Activated CD4-positive, alpha-beta memory T cell treated with anti-CD3 and anti-CD28 coated beads, Interleukin-2, amount 10 ng/mL, durations not matched to agents 7 days and 5 days (primary cell): ENCODE measurements at regions not wholly inside any gene's neighbourhood (a gene's known extent, or its start where the extent isn't known, plus 50 kb on each side); places are given as distances from the start of the nearest gene placed in this dataset.

ENCODE experiments used
- CTCF ChIA-PET: fragments of 350-600 bp; sonication (Branson Sonifier 250); formaldehyde crosslinking; loops from one replicate; lab custom pipeline; 2021; ENCODE audit warnings: antibody characterized with exemption, inconsistent platforms; lab: Charles Lee
- POLR2A ChIA-PET: fragments of 350-600 bp; sonication (Branson Sonifier 250); formaldehyde crosslinking; loops from one replicate; lab custom pipeline; 2021; ENCODE audit warnings: antibody characterized with exemption; lab: Charles Lee
- DNase-seq: peaks from one replicate; pipeline ENCODE4 v3.0.0-alpha.2; 2020
- H3K27ac Mint-ChIP-seq: one replicate; pipeline ENCODE4 v1.8.0; 2021; ENCODE audit warnings: mild to moderate bottlenecking, mixed read lengths
- H3K27me3 Mint-ChIP-seq: one replicate; pipeline ENCODE4 v1.8.0; 2021; ENCODE audit warnings: mixed read lengths
- H3K36me3 Mint-ChIP-seq: one replicate; pipeline ENCODE4 v1.8.0; 2021; ENCODE audit warnings: low read depth, mixed read lengths
- H3K4me1 Mint-ChIP-seq: one replicate; pipeline ENCODE4 v1.8.0; 2021; ENCODE audit warnings: mixed read lengths
- H3K4me3 Mint-ChIP-seq: one replicate; pipeline ENCODE4 v1.8.0; 2021; ENCODE audit warnings: mild to moderate bottlenecking, mixed read lengths
- H3K9me3 Mint-ChIP-seq: one replicate; pipeline ENCODE4 v1.8.0; 2021; ENCODE audit warnings: mixed read lengths

DNA sequence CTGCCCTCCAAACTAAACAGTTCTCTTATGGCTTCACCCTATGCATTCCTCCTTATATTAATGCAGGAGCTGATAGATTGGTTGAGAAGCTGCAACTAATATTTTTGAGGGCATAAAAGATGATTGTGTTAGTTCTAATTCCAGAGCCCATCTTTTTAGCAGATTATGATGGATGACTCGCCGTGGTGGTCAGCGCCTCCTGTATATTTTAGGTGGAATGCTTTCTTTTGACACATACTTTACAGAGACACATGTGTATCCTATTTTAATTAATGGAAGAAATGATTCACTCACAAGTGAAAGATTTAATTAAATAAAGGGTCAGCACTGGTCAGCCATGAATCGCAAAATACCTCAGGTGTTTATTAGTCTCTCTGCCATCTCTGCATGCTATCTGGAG is 120.7 kb downstream of the TM2D1 start:
- Mint-ChIP-seq H3K9me3 (no peaks in the 10 kb centered on the region), H3K4me3 (no peak overlapping the region), H3K27me3 (peaks cover 11% of the 10 kb centered on the region), H3K4me1 (no peaks in the 10 kb centered on the region), H3K27ac (no peak overlapping the region), H3K36me3 (no peaks in the 10 kb centered on the region)
- CTCF ChIA-PET: no interaction called here
- no peak for DNase-seq
- POLR2A ChIA-PET: no interaction called here

DNA sequence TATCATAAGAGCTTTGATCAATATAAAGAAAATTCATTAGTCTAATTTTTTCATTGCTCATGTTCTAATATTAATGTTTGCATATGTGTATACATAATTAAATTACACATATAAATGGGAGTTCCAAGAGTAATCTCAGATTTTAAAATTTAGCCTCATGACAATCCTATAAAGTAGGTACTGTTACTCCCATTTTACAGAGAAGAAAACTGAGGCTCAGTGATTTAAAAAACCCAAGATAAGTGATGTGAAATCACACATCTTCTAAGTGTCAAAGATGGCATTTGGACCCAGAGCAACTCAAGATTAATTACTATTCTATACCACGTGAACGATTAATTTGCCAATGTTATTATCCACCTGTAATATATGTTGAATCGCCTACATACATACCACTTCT is 122.3 kb downstream of the TM2D1 start:
- ChIA-PET POLR2A (no interaction called here), CTCF (no interaction called here)
- H3K27ac Mint-ChIP-seq: no peak overlapping the region
- DNase-seq: no peak
- H3K4me1 Mint-ChIP-seq: no peaks in the 10 kb centered on the region
- no peak overlapping the region for H3K4me3 Mint-ChIP-seq
- H3K36me3 Mint-ChIP-seq: no peaks in the 10 kb centered on the region
- peaks cover 7% of the 10 kb centered on the region for H3K27me3 Mint-ChIP-seq
- no peaks in the 10 kb centered on the region for H3K9me3 Mint-ChIP-seq

DNA sequence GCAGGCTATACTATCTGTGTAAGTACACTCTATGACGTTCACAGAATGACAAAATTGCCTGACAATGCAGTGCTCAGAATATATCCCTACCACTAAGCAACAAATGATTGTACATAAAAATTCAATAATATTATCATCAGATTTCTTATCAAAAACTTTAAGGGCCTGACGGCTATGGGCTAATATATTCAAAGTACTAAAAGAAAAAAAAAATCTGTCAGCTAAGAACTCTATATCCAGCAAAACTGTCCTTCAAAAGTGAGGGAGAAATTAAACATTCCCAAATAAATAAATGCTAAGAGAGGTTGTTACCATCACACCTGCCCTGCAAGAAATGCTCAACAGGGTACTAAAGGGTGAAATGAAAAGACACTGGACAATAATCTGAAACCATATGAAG is 127.3 kb downstream of the TM2D1 start:
- no peak overlapping the region for H3K4me3 Mint-ChIP-seq
- no peak for DNase-seq
- CTCF ChIA-PET: interaction anchor here (0.7 to 0.8 kb wide), 2 partner anchors 9 to 49 kb away, joined by 3 read pairs; no protein-coding TSS in a partner anchor
- peaks cover 7% of the 10 kb centered on the region for H3K27me3 Mint-ChIP-seq
- H3K27ac Mint-ChIP-seq: no peak overlapping the region
- no peaks in the 10 kb centered on the region for H3K9me3 Mint-ChIP-seq
- POLR2A ChIA-PET: interaction anchor here (1.3 kb wide), 1 partner anchor 15 kb away, joined by 3 read pairs; no protein-coding TSS in a partner anchor
- H3K36me3 Mint-ChIP-seq: no peaks in the 10 kb centered on the region
- H3K4me1 Mint-ChIP-seq: no peaks in the 10 kb centered on the region

DNA sequence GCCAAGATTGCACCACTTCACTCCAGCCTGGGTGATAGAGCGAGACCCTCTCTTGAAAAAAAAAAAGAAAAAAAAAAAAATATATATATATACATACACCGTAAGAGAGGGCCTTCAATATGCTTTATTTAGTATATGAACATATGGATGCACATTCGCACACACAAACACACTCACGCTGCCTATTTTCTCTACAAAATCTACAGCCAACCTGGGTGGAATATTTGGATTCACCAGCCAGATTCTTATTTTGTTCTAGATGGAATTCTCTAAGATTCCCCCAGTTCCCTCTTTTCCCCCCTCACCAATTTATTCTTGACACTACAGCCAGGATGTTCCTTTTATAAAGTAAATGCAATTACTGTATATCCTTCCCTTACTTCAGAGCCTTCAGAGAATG is 131.6 kb downstream of the TM2D1 start:
- Mint-ChIP-seq H3K9me3 (no peaks in the 10 kb centered on the region), H3K36me3 (no peaks in the 10 kb centered on the region), H3K27me3 (peaks cover 5% of the 10 kb centered on the region), H3K27ac (no peak overlapping the region), H3K4me3 (no peak overlapping the region), H3K4me1 (no peaks in the 10 kb centered on the region)
- DNase-seq: no peak
- ChIA-PET POLR2A (no interaction called here), CTCF (no interaction called here)

DNA sequence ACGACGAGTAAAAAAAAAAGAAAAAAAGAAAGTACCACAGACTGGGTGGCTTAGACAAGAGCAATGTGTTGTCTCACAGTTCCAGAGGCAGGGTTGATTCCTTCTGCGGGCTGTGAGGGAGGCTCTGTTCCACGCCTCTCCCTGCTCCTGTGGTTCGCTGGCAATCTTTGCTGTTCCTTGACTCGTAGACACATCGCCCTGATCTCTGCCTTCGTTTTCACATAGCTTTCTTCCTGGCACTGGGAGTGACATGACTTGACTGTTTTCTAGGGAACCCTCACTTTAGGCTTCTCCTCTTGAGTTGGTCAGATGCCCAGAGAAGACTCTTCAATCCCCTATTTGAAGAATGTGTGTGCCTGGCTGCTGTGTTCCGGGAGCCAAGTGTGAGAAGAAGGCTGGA is 133.6 kb downstream of the TM2D1 start:
- no peaks in the 10 kb centered on the region for H3K4me1 Mint-ChIP-seq
- H3K4me3 Mint-ChIP-seq: no peak overlapping the region
- CTCF ChIA-PET: interaction anchor here (1.2 kb wide), 1 partner anchor 10 kb away, joined by 3 read pairs; no protein-coding TSS in a partner anchor
- POLR2A ChIA-PET: no interaction called here
- no peaks in the 10 kb centered on the region for H3K9me3 Mint-ChIP-seq
- peaks cover 2% of the 10 kb centered on the region for H3K27me3 Mint-ChIP-seq
- no peak overlapping the region for H3K27ac Mint-ChIP-seq
- no peaks in the 10 kb centered on the region for H3K36me3 Mint-ChIP-seq
- no peak for DNase-seq

DNA sequence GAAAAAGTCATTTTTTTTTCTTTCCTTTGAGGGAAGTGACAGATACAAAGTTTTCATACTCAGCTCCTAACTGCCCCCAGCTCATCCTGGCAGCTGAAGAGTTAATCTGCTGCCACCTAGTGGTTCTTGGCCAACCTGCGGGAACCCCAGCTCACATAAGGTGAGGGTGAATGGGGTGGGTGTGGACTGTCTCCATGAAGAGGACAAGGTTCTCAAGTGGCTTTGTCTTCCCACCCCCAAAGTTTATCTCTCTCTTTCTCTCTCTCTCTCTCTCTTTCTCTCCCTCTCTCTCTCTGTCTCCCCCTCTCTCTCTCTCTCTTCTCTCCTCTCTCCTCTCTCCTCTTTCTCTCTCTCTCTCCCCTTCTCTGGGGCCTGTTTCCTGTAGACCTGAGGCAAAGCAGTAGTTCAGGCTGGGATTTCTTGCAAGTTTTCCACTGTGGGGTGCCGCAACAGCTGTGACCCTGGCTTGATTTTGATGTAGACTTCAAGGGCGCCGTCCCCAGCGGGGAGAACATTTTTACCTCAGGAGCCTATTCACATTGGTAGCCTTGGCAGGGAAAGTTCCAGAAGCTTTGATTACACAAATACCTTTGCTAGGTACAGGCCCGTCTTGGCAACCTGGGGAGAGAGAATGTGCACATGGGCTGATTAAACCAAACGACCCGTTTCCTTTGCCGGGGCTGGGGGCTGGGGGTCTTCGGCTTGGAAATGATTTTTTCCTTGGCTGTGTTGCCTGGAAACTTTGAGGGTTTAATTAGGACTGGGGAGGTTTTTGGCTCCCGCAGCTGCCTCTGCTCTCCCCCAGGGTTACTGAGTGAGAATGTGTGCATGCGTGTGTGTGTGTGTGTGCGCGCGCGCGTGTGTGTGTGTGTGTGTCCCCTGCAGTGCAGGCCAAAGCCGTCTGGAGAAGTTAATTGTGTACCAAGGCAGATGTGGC is 135.9 kb downstream of the TM2D1 start:
- DNase-seq: peak; percentile 63
- Mint-ChIP-seq H3K27me3 (peaks cover 7% of the 10 kb centered on the region), H3K36me3 (no peaks in the 10 kb centered on the region), H3K4me3 (no peak overlapping the region), H3K4me1 (no peaks in the 10 kb centered on the region), H3K9me3 (no peaks in the 10 kb centered on the region), H3K27ac (no peak overlapping the region)
- ChIA-PET POLR2A (no interaction called here), CTCF (interaction anchor here (0.6 to 3.7 kb wide), 28 partner anchors 8 to 1247 kb away, joined by 3 to 28 read pairs (median 4); no protein-coding TSS in a partner anchor)

DNA sequence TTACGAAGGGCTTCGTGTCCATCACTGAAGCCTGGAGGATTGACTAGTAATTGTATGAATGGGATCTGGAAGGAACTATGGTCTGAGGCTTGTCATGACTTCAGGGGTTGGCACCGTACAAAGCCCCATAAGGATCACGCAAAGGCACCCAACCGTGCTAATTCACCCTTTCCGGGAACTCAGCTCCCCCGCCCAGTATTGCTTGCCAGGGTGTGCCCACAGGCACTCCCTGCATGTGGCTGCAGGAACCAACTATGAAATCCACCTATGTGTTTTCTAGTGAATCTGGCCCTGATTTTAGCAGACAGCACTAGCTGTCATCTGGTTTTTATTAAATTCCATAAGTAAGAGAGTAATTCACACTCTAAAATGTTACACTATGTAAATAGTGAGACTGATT is 139.2 kb downstream of the TM2D1 start:
- no peak overlapping the region for H3K27ac Mint-ChIP-seq
- ChIA-PET POLR2A (interaction anchor here (0.5 kb wide), 1 partner anchor 842 kb away, joined by 3 read pairs; no protein-coding TSS in a partner anchor), CTCF (interaction anchor here (1.1 to 3.7 kb wide), 2 partner anchors 536 to 606 kb away, joined by 3 to 28 read pairs; no protein-coding TSS in a partner anchor)
- H3K36me3 Mint-ChIP-seq: no peaks in the 10 kb centered on the region
- H3K4me1 Mint-ChIP-seq: no peaks in the 10 kb centered on the region
- DNase-seq: no peak
- H3K4me3 Mint-ChIP-seq: no peak overlapping the region
- H3K27me3 Mint-ChIP-seq: peaks cover 10% of the 10 kb centered on the region
- H3K9me3 Mint-ChIP-seq: no peaks in the 10 kb centered on the region

DNA sequence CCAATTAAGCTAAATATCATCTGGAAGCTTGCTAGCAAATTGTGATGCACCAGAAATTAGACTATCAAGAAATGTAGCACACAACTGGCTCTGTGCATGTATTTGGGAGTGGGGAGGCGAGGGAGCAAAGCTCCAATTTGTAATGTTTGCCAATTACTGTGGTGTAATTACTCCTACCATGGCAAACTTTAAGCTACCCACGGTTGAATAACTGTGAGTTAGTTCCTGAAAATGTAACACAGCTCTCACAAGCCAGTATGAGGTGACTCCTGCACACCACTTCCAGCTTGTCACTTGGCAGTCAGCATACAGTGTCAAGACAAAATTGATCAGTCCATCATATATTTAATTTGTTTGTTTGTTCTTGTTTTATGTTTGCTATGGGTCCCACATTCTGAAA is 141.2 kb downstream of the TM2D1 start:
- no peaks in the 10 kb centered on the region for H3K9me3 Mint-ChIP-seq
- H3K36me3 Mint-ChIP-seq: no peaks in the 10 kb centered on the region
- no peaks in the 10 kb centered on the region for H3K4me1 Mint-ChIP-seq
- DNase-seq: no peak
- ChIA-PET CTCF (interaction anchor here (0.7 to 1.3 kb wide), 3 partner anchors 9 to 37 kb away, joined by 3 to 5 read pairs (median 4); no protein-coding TSS in a partner anchor), POLR2A (no interaction called here)
- H3K4me3 Mint-ChIP-seq: no peak overlapping the region
- no peak overlapping the region for H3K27ac Mint-ChIP-seq
- H3K27me3 Mint-ChIP-seq: peaks cover 10% of the 10 kb centered on the region

DNA sequence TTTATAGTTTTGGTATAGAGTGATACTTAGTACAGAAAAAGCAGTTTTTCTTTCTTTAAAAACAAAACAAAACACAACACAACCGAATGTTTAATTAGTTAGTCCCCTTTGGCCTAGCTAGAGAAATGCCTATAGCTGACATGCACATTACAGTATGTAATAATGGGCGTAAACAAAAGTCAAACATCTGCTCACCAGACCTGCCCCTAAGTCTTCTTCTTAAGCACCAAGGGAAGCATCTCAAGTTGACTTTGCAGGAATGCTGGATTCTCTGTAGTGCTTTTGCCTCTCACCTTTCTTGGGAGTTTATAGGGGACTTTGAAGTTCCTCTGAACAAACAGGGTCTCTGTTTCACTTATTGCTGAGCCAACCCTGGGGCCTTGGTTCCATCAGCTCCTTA is 143.7 kb downstream of the TM2D1 start:
- Mint-ChIP-seq H3K27ac (no peak overlapping the region), H3K9me3 (no peaks in the 10 kb centered on the region), H3K36me3 (no peaks in the 10 kb centered on the region), H3K4me1 (no peaks in the 10 kb centered on the region), H3K4me3 (no peak overlapping the region), H3K27me3 (peaks cover 19% of the 10 kb centered on the region)
- no peak for DNase-seq
- CTCF ChIA-PET: interaction anchor here (0.9 kb wide), 1 partner anchor 9 kb away, joined by 3 read pairs; no protein-coding TSS in a partner anchor
- POLR2A ChIA-PET: no interaction called here

DNA sequence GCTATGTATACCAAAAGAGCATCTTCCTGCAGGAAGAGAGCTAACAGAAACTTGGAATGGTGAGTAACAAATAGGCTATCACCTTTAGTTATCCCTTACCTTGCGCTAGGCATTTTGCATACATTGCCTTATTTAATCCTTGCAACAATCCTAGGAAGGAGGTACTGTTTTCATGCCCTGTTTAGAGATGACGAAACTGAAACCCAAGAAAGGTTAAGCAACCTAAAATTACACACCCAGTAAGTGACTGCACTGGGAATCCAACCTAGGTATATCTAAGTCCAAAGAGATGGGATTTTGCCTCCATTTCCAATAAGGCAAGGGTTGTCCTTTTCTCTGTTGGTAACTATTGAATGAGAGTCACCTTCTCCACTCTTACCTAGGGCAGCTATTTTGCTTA is 144.5 kb downstream of the TM2D1 start:
- H3K4me1 Mint-ChIP-seq: no peaks in the 10 kb centered on the region
- ChIA-PET CTCF (no interaction called here), POLR2A (no interaction called here)
- DNase-seq: no peak
- peaks cover 19% of the 10 kb centered on the region for H3K27me3 Mint-ChIP-seq
- H3K36me3 Mint-ChIP-seq: no peaks in the 10 kb centered on the region
- H3K4me3 Mint-ChIP-seq: no peak overlapping the region
- H3K27ac Mint-ChIP-seq: no peak overlapping the region
- H3K9me3 Mint-ChIP-seq: no peaks in the 10 kb centered on the region

DNA sequence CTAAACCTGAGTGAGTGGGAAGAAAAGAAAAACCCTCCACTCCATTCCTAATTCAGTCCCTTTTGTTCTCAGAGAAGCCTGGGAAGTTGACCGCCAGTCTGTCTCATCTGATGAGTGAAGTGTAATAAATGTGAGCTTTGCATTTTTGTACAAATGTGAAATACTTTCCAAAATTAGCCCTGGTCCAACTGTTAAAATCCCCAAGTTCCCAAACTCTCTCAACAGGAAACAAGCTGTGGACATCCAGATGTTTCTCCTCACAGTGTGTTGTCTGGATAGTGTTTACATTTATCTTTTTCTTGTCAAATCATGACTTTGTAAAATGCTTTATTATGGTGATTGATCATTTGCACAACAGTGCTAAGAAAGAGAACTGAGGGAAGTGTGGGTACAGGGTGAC is 145.1 kb downstream of the TM2D1 start:
- Mint-ChIP-seq H3K36me3 (no peaks in the 10 kb centered on the region), H3K27ac (no peak overlapping the region), H3K27me3 (peaks cover 21% of the 10 kb centered on the region), H3K9me3 (no peaks in the 10 kb centered on the region), H3K4me1 (no peaks in the 10 kb centered on the region), H3K4me3 (no peak overlapping the region)
- CTCF ChIA-PET: no interaction called here
- DNase-seq: no peak
- POLR2A ChIA-PET: no interaction called here

DNA sequence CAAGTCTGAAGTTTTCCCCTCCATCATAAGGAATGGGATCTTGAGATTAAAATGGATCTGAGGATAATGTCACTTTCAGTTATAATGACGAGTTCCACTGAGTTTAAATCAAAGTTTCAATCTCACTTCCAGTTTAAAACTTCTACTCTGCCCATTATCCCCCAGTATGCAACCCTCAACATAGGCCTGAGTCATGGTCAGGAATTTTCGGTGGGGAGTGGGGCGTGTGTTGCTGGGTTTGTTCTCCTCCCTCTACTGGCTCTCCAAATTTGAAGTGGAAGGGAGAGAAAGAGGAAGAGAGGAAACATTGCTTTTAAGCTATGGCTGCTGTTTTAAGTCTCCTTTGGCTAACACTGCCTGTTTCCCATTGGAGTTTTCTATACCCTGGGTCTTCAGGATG is 152.9 kb downstream of the TM2D1 start:
- Mint-ChIP-seq H3K4me3 (no peak overlapping the region), H3K36me3 (no peaks in the 10 kb centered on the region), H3K27ac (no peak overlapping the region), H3K9me3 (no peaks in the 10 kb centered on the region), H3K4me1 (no peaks in the 10 kb centered on the region), H3K27me3 (peaks cover 14% of the 10 kb centered on the region)
- CTCF ChIA-PET: no interaction called here
- POLR2A ChIA-PET: no interaction called here
- DNase-seq: no peak

DNA sequence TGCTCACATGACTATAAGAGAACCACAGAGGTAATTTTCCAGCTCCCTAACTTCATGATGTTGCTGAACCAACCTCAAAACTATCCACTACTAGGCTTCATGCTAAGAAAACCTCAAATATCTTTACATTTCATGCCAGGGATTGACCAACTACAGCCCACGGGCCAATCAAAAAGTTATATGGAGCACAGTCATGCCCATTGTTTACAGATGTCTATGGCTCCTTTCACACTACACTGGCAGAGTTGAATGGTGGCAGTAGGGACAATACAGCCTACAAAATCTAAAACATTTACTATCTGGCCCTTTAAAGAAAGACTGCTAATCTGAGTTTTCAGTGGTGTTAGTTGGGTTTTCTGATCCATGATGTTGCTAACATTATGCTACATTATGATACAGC is 154.8 kb downstream of the TM2D1 start:
- Mint-ChIP-seq H3K9me3 (peaks cover 8% of the 10 kb centered on the region), H3K4me3 (no peak overlapping the region), H3K27ac (no peak overlapping the region), H3K36me3 (no peaks in the 10 kb centered on the region), H3K4me1 (no peaks in the 10 kb centered on the region), H3K27me3 (peaks cover 4% of the 10 kb centered on the region)
- DNase-seq: no peak
- POLR2A ChIA-PET: no interaction called here
- CTCF ChIA-PET: no interaction called here
